SKM-1 (cell line): ENCODE measurements at regions not wholly inside any gene's neighbourhood (a gene's known extent, or its start where the extent isn't known, plus 50 kb on each side); places are given as distances from the start of the nearest gene placed in this dataset.
A peak's percentile ranks its signal among the peaks of the same experiment; 100 is the strongest.

ENCODE experiments used
- DNase-seq: peaks from one replicate; lab custom pipeline; 2025; ENCODE audit not compliant: unreplicated experiment; lab: John Stamatoyannopoulos, UW

GRCh38 chr2:194253528-194254259 is 1403.3 kb upstream of the SLC39A10 start:
- no peak for DNase-seq

GRCh38 chr2:194252127-194252526 is 1404.9 kb upstream of the SLC39A10 start:
- DNase-seq, result no peak

- no peak for DNase-seq
These were observed 1424.4 kb upstream of the SLC39A10 start for GRCh38 chr2:194232600-194232999.

DNA sequence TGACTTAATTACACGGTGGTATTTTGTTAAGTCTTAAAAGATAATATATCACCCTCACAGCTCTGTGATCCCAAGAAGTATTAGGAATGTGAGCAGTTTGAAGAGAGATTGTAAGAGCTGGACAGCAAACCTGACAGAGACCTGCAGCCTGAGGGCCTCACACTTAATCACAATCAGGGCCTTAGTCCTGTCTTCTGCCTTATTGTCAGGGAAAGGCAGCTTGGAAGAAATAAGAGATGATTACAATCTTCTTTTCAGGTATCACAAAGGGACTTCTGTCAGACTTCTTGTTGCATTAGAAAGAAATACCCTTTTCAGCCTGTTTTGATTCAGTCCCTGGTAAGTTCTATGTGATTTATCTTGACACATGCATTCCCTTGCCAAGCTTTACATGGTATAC is 1433.8 kb upstream of the SLC39A10 start:
- no peak for DNase-seq

DNA sequence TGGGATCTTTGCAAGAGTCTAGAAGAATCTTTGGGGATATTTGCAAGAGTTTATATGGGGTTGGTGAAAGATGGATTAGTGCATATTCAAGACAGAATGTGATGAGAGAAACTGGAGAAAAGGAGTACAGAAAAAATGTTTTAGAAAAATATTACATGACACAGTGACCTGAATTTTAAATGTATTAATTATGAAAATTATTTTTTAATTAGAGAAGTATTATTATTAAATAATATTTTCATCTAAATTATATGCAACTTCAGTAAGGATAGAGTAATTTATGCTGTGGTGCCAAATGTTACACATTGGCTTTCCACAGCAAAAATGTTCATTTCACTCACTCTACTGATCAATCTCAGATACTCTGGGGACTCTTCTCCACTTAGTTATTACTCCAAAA is 1442.8 kb upstream of the SLC39A10 start:
- DNase-seq, result no peak

GRCh38 chr2:194205568-194206227 is 1451.3 kb upstream of the SLC39A10 start:
- no peak for DNase-seq

DNA sequence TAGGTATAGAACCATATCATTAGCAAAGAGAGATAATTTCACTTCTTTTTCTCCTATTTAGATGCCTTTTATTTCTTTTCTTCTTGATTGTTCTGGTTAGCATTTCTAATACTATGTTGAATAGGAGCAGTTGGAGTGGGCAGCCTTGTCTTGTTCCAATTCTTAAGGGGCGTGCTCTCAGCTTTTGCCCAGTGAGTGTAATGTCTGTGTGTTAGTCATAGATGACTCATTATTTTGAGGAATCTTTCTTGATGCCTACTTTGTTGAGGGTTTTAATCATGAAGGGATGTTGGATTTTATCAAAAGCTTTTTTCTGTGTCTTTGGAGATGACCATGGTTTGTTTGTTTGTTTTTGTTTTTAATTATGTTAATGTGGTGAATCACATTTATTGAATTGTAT is 1453.1 kb upstream of the SLC39A10 start:
- no peak for DNase-seq

DNA sequence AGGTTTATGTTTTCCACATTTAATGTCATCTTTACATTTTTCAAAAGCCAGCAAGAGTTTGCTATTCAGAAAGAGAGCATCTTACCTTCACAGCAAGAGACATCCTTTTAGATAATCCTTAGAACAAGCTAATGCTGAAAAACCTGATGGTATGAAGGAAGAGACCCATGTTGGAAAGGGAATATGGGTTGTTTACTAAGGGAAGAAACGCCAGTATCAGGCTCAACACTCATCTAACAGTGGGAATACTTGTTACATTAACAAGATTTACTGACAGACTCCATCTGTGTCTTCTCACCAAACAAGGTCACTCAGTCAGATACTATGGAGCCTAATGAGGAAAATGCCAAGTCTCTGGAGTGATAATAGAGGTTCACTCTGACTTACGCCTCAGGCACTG is 1474.1 kb upstream of the SLC39A10 start:
- no peak for DNase-seq

DNA sequence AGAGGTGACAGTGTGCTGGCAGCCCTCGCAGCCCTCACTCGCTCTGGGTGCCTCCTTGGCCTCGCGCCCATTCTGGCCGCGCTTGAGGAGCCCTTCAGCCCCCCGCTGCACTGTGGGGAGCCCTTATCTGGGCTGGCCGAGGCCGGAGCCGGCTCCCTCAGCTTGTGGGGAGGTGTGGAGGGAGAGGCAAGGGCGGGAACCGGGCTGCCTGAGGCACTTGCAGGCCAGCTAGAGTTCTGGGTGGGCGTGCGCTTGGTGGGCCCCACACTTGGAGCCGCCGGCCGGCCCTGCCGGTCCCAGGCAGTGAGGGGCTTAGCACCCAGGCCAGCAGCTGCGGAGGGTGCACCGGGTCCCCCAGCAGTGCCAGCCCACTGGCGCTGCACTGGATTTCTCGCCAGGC is 1480.9 kb upstream of the SLC39A10 start:
- no peak for DNase-seq

- DNase-seq, result peak; percentile 44
These were observed 1490.2 kb upstream of the SLC39A10 start for GRCh38 chr2:194166818-194167217.

GRCh38 chr2:194155431-194155830 is 1501.6 kb upstream of the SLC39A10 start:
- no peak for DNase-seq

DNA sequence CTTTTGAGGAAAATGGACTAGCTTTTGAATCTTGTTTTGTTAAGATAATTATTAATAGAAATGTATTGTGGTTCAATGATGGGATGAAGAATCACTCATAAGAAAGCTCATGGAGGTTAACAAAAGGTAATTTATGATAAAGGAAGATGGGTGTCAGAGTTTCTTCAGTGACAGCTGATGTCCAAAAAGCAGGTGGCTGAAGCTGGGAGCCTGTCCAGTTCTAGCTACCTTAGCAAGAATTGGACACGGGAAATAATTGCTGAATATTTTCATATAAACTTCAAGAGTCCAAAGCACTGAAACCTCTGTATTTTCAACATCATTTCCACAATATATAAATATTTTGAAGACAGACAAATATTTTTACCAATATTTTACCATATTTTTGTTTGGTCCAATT is 1505.8 kb upstream of the SLC39A10 start:
- DNase-seq, result no peak

DNA sequence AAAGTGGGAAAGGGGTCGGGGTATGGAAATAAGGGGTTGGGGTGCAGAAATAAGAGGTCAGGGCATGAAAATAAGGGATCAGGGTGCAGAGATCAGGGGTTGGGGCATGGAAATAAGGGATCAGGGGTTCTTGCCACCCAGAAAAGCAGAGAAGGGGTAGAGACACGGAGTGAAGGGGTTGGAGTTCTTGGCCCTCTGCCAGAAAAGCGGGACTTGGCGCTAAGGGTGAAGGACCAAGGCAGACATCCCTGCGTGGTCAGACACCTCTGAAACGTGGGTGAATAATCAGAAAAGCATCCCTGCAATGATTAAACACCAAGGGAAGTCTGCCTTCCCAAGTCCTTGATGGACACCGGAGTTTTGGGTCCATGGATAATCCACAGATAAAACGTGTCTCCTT is 1521.6 kb upstream of the SLC39A10 start:
- DNase-seq, result no peak

DNA sequence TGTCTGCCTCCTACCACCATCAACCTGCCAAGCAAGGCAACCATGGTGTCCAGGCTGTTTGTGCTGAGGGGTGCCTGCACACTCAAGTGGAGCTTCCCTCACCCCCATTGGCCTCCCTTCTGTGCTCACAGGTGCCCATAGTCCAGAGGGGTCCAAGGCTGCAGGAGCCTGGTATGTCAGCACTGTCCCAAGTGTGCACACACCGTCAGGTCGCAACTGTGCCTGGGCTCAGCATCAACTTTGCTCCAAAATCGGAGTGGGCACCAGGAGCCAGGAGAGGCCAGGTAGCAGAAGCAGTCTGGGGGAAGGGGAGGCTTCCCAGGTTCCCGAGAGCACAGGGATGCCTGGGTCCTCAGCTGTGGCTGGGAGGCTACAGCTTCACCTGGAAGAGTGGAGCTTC is 1528.2 kb upstream of the SLC39A10 start:
- no peak for DNase-seq

GRCh38 chr2:194126418-194126817 is 1530.6 kb upstream of the SLC39A10 start:
- DNase-seq, result no peak

GRCh38 chr2:194116861-194117260 is 1540.2 kb upstream of the SLC39A10 start:
- DNase-seq, result no peak

DNA sequence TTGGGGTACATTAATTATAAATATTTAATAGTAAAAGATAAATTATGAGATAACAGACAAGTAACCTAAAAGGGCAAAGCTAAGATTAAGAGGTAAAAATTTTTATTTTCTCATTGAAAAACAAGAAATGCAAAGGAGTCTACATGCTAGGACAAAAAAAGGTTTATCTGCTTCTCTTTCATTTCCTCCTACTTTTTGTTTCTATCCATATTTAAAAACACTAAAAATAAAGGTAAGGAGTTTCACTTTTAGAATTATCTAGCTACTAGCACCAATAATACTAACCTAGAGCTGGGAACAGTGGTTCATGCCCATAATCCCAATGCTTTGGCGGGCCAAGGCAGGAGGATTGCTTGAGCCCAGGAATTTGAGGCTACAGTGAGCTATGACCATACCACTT is 1551.7 kb upstream of the SLC39A10 start:
- DNase-seq, result no peak

DNA sequence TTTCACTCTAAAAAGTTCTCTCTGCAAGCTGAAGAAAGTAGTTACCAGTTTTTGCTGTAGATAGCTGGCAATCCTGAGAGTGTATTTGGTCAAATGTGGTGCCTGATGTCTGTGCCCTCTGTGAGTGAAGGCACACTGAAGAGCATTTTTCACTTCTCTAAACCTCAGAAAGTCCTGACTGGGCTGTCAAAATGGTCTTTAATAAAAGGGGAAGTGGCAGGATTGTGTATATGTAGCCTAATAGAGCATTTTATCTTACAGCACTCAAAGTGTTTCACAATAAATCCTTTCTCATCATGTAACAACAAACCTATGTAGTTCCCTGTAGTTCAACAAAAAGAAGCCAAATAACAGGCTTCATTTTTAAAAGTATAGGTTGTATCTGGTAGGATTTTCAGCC is 1552.3 kb upstream of the SLC39A10 start:
- DNase-seq, result peak; percentile 87

DNA sequence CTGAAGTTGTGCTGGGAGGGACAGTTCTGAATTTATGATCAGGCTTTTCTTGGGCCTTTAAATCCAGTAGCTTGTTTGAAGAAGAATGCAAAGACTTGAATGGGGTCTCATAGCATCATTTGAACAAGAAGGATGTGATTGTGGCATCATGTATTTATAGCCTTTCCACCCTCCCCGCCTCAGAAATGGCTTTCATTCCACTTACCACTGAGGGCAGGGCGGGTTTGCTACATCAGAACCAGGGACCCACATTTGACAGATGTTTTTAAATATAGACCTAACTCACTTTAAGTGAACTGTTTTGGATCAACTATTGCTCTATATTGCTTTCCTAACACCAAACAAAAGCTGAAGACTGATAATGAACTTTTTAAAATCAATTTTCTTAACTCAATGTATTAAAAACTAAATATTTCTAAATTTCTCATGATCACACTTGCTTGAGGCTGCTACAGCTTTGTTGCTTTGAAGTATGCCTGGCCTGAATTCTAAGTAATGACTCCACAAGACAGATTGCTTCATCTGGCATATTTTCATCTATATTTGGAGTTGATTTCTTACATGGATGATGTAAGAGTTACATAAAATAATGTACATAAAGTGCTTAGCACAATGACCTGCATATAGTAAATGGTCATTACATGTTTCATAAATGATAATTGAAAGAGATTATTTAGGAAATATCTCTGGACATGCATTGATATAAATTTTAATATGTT is 1552.9 kb upstream of the SLC39A10 start:
- no peak for DNase-seq

DNA sequence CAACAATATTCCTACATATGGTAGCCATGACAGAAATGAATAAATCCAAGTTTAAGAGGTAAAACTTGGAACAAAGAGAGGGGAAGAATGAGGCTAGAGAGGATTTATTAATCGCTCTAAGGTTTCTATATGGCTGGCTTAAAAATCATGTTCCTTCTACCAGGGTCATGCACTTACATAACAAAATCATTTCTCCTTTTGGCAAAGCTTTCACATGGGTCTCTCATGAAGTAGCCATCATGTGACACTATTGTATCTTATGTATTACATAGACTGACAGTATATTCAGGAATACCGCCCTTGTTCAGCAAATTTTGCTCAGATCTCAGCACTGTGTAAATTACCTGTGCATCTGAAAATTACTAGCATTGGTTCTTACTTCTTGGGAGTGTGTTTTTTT is 1554.5 kb upstream of the SLC39A10 start:
- DNase-seq, result no peak

DNA sequence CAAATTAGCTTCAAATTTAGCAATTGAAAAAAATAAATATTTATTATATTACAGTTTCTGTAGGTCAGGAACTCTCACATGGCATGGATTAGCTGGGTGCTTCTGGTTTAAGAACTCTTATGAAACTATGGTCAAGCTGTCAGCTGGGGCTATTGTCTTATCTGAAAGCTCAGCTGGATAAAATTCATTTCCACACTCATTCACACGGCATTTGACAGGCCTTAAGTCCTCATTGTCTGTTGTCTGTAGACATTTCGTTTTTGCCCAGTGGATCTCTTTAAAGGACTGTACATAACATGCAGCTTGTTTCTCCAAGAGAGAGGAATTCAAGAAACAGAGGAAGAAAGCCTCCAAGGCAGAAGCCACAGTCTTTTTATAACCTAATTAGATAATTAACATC is 1556.8 kb upstream of the SLC39A10 start:
- no peak for DNase-seq

DNA sequence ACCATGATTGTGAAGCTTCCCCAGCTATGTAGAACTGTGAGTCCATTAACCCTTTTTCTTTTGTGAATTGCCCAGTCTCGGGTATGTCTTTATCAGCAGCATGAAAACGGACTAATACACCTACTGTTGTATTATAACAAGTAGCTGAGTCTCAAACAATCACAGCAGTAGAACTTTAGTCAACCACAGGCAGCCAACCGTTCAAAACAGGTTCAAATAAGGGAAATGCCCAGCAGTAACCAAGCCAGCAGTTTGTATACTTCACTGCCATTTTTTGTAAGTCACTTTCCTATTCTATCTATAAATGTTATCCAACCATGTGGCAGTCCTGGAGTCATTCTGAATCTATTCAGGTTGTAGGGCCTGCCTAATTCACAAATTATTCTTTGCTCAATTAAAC is 1560.6 kb upstream of the SLC39A10 start:
- no peak for DNase-seq
